Naive thymus-derived CD8-positive, alpha-beta T cell (primary cell): ENCODE measurements at regions not wholly inside any gene's neighbourhood (a gene's known extent, or its start where the extent isn't known, plus 50 kb on each side); places are given as distances from the start of the nearest gene placed in this dataset.
"Not testable (repeated sequence)": the region's sequence is repeated elsewhere in the genome, so short reads cannot be mapped to it uniquely, and the experiment has no call there.

Experiments used
- ATAC-seq, 2 donors: fragments of 150-1000 bp; cut with Tn5 transposase in 1 of 2; sonication (Bioruptor Pico), chemical (Tn5 transposase) in 1 of 2; 1 replicate in 1 of 2; 2 replicates in 1 of 2; pipeline ENCODE4 v1.10.0; 2021; ENCODE audit warnings: mild to moderate bottlenecking in 2 of 2, moderate library complexity in 2 of 2
- POLR2A ChIA-PET: fragments of 350-600 bp; sonication (Branson Sonifier 250); formaldehyde crosslinking; loops from one replicate; lab custom pipeline; 2021; ENCODE audit warnings: antibody characterized with exemption; lab: Charles Lee
- DNase-seq, 10 donors: peaks; one replicate each; pipeline versions ENCODE4 v3.0.0 to v3.0.0-alpha.2; 2020 to 2022
- H3K27ac Mint-ChIP-seq, 10 donors: one replicate each; pipeline ENCODE4 v1.8.0; 2020 to 2022; ENCODE audit warnings: mild to moderate bottlenecking in 10 of 10, mixed read lengths in 10 of 10, moderate library complexity in 4 of 10, inconsistent platforms in 1 of 10
- H3K27me3 Mint-ChIP-seq, 5 donors: one replicate each; pipeline ENCODE4 v1.8.0; 2021 to 2022; ENCODE audit warnings: mixed read lengths in 5 of 5
- H3K36me3 Mint-ChIP-seq, 3 donors: one replicate each; pipeline ENCODE4 v1.8.0; 2020 to 2022; ENCODE audit warnings: mixed read lengths in 3 of 3, mild to moderate bottlenecking in 2 of 3, inconsistent platforms in 1 of 3
- H3K4me1 Mint-ChIP-seq, 4 donors: one replicate each; pipeline ENCODE4 v1.8.0; 2021 to 2022; ENCODE audit warnings: mixed read lengths in 4 of 4
- H3K4me3 Mint-ChIP-seq, 10 donors: one replicate each; pipeline ENCODE4 v1.8.0; 2020 to 2022; ENCODE audit warnings: mild to moderate bottlenecking in 10 of 10, mixed read lengths in 10 of 10, moderate library complexity in 6 of 10, inconsistent platforms in 1 of 10
- H3K9me3 Mint-ChIP-seq, 9 donors: one replicate each; pipeline ENCODE4 v1.8.0; 2020 to 2022; ENCODE audit warnings: mixed read lengths in 9 of 9, mild to moderate bottlenecking in 3 of 9, inconsistent platforms in 1 of 9, moderate library complexity in 1 of 9

DNA sequence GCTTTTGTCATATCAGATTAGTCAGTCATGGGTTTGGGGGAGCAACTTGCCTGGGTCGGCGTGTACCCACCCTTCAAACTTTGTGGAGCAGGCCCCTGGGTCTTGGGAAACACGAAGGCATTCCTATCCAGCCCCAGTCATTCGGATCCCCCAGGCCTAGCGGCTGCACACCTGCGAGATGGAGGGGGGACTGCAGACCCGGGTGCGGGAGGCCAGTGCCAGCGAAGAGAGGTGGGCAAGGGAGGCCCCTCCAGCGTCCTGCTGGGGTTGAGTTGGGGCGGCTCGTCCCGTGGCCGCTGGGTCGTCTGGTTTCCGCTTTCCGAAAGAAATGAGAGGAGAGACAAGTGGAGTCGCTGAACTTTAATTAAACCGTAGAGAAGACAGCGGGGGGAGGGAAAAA is 112.2 kb upstream of the FOXD4L5 start:
- Mint-ChIP-seq H3K9me3 (peaks cover 0 to 49% (median 18%) of the 10 kb centered on the region in 9 donors), H3K36me3 (peaks cover 0 to 11% (median 0%) of the 10 kb centered on the region in 3 donors)
- ATAC-seq, H3K27ac Mint-ChIP-seq, POLR2A ChIA-PET, H3K4me1 Mint-ChIP-seq, H3K4me3 Mint-ChIP-seq, DNase-seq, H3K27me3 Mint-ChIP-seq: not testable (repeated sequence)

DNA sequence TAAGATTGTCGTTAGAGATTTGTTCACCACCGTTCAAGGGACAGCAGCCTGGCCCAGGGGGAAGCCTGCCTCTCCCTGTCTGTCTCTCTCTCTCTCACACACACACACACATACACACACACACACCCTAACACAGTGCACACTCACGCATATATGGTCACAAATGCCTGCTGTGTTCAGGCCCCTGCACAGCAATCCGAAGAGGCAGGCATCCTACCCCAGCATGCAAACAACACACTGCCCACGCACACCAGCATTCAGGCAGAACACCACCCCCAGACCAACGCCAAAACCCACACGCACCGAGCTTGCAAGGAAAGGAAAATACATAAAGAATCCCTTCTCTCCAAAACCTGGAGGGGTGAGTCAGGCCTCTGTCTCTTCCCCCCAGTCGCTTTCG is 111.6 kb upstream of the FOXD4L5 start:
- DNase-seq, H3K4me3 Mint-ChIP-seq, H3K4me1 Mint-ChIP-seq, POLR2A ChIA-PET, H3K27me3 Mint-ChIP-seq, ATAC-seq: not testable (repeated sequence)
- Mint-ChIP-seq H3K9me3 (peaks cover 0 to 45% (median 18%) of the 10 kb centered on the region in 9 donors), H3K36me3 (peaks cover 0 to 11% (median 0%) of the 10 kb centered on the region in 3 donors), H3K27ac (peak overlapping the region in 1 of 10 donors; percentile 64)

DNA sequence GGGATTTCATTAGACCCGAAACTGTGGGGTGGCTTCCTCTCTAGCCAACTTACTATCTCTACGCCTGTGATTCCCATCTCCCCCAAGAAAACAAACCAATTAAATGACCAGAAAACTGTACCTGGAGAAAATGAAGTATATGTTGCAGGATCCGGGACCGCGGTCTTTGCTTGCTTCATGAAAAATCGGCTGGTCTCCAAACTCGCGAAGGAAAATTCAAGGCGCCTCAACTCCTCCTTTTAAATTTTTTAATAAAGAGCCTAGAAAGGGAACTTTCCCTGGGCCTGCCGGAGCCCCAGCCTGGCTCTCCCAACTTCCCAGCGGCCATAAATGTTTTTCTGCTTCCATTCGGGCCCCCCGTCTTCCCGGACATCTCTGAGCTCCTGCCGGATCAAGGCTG is 110.8 kb upstream of the FOXD4L5 start:
- H3K27me3 Mint-ChIP-seq, POLR2A ChIA-PET, DNase-seq, H3K4me3 Mint-ChIP-seq, H3K27ac Mint-ChIP-seq, H3K4me1 Mint-ChIP-seq, ATAC-seq: not testable (repeated sequence)
- H3K36me3 Mint-ChIP-seq, result peaks cover 0 to 11% (median 0%) of the 10 kb centered on the region in 3 donors
- H3K9me3 Mint-ChIP-seq, result peaks cover 0 to 51% (median 20%) of the 10 kb centered on the region in 9 donors

DNA sequence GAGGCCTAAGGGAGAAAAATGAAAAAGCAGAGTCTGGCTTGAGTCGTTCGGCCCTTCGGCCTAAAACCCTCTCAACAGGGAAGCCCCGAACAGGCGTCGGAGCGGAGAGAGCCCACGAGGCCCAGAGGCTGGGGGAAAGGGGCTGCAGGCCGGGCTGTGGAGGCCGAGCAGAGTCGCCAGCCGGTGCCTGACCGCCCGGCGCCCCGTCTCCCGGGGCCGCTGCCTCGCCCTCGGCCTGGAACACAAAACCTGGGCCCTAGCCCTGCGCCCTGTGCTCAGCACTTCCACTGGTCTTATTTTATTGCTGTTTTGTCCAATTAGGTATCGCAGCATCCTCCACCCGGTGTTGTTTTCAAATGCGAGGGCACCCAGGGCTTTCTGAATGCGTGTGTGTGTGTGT is 110.1 kb upstream of the FOXD4L5 start:
- peaks cover 0 to 11% (median 0%) of the 10 kb centered on the region in 3 donors for H3K36me3 Mint-ChIP-seq
- H3K4me1 Mint-ChIP-seq, H3K4me3 Mint-ChIP-seq, H3K27ac Mint-ChIP-seq, POLR2A ChIA-PET, H3K27me3 Mint-ChIP-seq, DNase-seq, ATAC-seq: not testable (repeated sequence)
- H3K9me3 Mint-ChIP-seq, result peaks cover 0 to 47% (median 18%) of the 10 kb centered on the region in 9 donors

DNA sequence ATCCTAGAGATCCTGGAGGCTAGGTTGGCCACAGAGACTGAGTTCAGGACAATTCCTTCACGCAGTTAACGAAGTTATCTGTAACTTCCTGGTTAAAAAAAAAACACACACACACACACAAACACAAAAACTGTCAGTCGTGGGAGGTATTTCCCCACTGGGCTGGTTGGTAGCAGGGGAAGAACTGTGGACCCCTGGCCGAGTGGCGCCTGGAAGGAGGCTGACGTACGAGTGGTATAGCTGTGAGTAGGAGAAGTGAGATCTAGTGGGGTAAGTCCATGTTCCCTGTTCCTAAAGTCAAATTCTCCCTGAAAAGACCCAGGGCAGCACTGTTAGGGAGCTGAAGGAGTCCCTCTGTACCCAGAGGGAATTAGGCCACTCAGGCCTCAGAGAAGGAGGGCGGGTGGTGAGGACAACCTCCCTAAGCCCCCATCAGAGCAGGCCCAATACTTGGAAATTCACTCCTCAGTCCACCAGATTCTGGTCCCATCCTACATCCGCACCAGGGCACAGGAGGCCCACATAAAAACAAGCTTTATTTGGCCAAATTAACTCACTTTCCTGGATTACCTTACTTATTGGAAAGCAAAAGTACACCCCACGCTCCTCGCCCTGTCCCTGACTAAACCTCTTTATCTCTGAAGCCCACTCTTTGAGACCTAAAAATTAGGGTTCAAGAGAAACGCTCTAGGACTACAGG is 108.3 kb upstream of the FOXD4L5 start:
- Mint-ChIP-seq H3K9me3 (peaks cover 0 to 45% (median 19%) of the 10 kb centered on the region in 9 donors), H3K36me3 (peaks cover 0 to 16% (median 0%) of the 10 kb centered on the region in 3 donors)
- H3K27ac Mint-ChIP-seq, H3K4me1 Mint-ChIP-seq, ATAC-seq, H3K4me3 Mint-ChIP-seq, DNase-seq, H3K27me3 Mint-ChIP-seq, POLR2A ChIA-PET: not testable (repeated sequence)

DNA sequence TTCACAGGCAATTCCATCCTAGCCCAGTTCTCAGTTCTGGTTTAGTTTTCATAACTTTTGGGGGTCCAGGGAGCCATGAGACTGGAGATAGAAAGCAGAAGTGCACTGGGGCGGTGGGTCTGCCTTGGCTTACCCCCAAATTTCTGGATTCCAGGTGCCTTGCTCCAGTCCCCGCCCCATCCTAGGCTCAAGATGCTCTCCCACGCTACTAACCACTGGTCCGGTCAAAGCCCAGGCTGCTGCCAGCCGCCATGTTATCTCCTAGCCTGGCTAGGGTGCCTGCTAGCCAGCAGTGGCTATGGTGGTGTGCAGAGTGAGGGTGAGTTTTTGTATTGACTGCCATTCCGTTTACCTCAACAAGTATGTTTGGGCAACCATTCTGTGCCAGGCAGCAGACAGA is 107.6 kb upstream of the FOXD4L5 start:
- H3K4me3 Mint-ChIP-seq, ATAC-seq, POLR2A ChIA-PET, H3K27me3 Mint-ChIP-seq, H3K4me1 Mint-ChIP-seq, DNase-seq, H3K27ac Mint-ChIP-seq: not testable (repeated sequence)
- peaks cover 0 to 47% (median 16%) of the 10 kb centered on the region in 9 donors for H3K9me3 Mint-ChIP-seq
- H3K36me3 Mint-ChIP-seq, result peaks cover 0 to 16% (median 0%) of the 10 kb centered on the region in 3 donors

DNA sequence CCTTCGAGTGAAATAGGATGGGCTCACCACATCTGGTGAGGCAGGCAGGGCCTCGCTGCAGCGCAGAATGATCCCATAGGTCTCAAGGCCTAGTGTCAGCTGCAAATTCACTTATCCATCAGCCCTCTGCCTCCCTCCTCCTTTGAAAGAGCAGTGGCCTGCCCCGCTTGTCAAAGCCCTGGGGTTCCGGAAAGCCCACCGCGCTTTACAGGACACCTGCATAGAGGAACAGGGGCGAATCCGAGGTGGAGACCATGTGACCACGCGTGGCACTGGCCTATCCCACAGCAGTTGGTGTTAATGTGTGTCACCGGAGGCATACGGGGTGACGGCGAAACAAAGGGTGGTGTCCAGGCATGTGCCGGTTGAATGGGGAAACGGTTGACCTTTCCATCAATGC is 104.7 kb upstream of the FOXD4L5 start:
- peak in 4 of 10 donors; percentile 14 to 76 (median 34) for DNase-seq

DNA sequence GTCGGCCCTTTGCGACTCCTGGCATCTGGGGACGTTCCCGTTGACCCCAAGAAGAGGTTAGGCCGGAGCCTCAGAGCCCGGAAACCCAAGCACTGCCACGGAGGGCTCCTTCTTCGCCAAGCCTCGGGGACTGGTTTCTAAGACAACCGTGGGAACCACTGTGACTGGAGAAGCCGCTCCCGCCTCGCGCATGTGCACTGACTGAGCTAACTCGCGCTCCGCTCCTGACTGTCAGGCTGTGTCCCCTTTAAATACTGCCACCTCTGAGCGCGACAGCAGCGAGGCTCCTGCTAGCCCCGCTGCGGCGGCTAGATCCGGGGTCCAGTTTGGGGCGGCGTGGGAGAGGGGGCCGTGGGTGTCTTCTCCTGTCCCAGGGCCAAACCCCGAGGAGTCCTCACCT is 104.2 kb upstream of the FOXD4L5 start:
- POLR2A ChIA-PET, H3K27ac Mint-ChIP-seq, H3K4me1 Mint-ChIP-seq, H3K27me3 Mint-ChIP-seq, H3K4me3 Mint-ChIP-seq, ATAC-seq, DNase-seq: not testable (repeated sequence)
- peaks cover 0 to 45% (median 12%) of the 10 kb centered on the region in 9 donors for H3K9me3 Mint-ChIP-seq
- peaks cover 0 to 16% (median 2%) of the 10 kb centered on the region in 3 donors for H3K36me3 Mint-ChIP-seq

More for the DNA sequence above, 104.7 kb upstream of the FOXD4L5 start:
- POLR2A ChIA-PET, H3K27me3 Mint-ChIP-seq, H3K4me3 Mint-ChIP-seq, H3K27ac Mint-ChIP-seq, ATAC-seq, H3K4me1 Mint-ChIP-seq: not testable (repeated sequence)
- peaks cover 0 to 16% (median 2%) of the 10 kb centered on the region in 3 donors for H3K36me3 Mint-ChIP-seq
- H3K9me3 Mint-ChIP-seq, result peaks cover 0 to 43% (median 12%) of the 10 kb centered on the region in 9 donors

DNA sequence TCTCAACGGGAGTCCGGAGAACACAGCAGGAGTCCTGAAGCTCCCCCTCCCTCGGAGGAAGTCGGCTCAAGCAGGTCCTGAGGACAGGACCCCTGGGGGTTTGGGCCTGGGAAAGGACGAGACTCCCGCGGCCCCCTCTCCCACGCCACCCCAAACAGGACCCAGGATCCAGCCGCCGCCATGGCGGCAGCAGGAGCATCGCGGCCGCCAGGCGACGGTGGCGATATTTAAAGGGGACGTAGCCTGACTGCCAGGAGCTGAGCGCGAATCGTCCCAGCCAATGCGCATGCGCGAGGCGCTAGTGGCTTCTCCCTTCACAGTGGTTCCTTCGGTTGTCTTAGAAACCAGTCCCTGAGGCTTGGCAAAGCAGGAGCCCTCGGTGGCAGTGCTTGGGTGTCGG is 101.7 kb upstream of the FOXD4L5 start:
- POLR2A ChIA-PET, H3K4me1 Mint-ChIP-seq, H3K27me3 Mint-ChIP-seq: not testable (repeated sequence)
- ATAC-seq, result peak; percentile 70 to 88
- Mint-ChIP-seq H3K27ac (peak overlapping the region in 1 of 10 donors; percentile 59), H3K36me3 (peaks cover 0 to 16% (median 2%) of the 10 kb centered on the region in 3 donors), H3K9me3 (peaks cover 0 to 47% (median 14%) of the 10 kb centered on the region in 9 donors), H3K4me3 (peak overlapping the region in 7 of 10 donors; percentile 22 to 69 (median 55))
- DNase-seq, result peak; percentile 38 to 85 (median 64)

DNA sequence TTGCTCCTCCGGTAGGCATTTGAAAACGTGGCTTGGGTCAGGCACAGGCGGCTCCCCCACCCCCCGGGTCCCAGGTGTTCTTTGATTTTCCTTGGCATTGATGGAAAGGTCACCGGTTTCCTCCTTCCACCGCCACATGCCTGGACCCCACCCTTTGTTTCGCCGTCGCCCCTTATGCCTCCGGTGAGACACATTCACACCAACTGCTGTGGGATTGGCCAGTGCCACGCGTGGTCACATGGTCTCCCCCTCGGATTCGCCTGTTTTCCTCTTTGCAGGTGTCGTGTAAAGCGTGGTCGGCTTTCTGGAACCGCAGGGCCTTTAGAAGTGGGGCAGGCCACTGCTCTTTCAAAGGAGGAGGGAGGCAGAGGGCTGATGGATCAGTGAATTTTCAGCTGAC is 101.2 kb upstream of the FOXD4L5 start:
- H3K36me3 Mint-ChIP-seq, result peaks cover 0 to 16% (median 2%) of the 10 kb centered on the region in 3 donors
- DNase-seq, result peak in 1 of 10 donors; percentile 3
- H3K4me1 Mint-ChIP-seq, H3K27me3 Mint-ChIP-seq, H3K4me3 Mint-ChIP-seq, ATAC-seq, POLR2A ChIA-PET: not testable (repeated sequence)
- H3K9me3 Mint-ChIP-seq, result peaks cover 0 to 44% (median 14%) of the 10 kb centered on the region in 9 donors
- H3K27ac Mint-ChIP-seq, result peak overlapping the region in 1 of 10 donors; percentile 24

DNA sequence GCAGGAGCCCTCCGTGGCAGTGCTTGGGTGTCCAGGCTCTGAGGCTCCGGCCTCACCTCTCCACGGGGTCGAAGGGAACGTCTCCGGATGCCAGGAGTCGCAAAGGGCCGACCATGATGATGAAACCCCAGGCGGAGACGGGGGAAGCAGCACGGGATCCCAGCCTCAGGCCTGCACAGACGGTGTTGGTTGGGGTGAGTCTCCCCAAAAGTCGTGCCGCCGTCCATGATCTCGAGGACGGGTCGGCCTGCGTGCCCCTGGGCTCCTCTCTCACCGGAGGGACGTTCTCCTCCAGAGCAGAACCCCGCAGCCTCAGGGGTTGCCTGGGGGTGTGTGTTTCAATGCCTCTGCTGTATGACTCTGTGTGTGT is 100.6 kb upstream of the FOXD4L5 start:
- POLR2A ChIA-PET, H3K27me3 Mint-ChIP-seq, ATAC-seq, DNase-seq, H3K4me3 Mint-ChIP-seq, H3K27ac Mint-ChIP-seq, H3K4me1 Mint-ChIP-seq: not testable (repeated sequence)
- Mint-ChIP-seq H3K9me3 (peaks cover 0 to 40% (median 14%) of the 10 kb centered on the region in 9 donors), H3K36me3 (peaks cover 0 to 16% (median 2%) of the 10 kb centered on the region in 3 donors)

DNA sequence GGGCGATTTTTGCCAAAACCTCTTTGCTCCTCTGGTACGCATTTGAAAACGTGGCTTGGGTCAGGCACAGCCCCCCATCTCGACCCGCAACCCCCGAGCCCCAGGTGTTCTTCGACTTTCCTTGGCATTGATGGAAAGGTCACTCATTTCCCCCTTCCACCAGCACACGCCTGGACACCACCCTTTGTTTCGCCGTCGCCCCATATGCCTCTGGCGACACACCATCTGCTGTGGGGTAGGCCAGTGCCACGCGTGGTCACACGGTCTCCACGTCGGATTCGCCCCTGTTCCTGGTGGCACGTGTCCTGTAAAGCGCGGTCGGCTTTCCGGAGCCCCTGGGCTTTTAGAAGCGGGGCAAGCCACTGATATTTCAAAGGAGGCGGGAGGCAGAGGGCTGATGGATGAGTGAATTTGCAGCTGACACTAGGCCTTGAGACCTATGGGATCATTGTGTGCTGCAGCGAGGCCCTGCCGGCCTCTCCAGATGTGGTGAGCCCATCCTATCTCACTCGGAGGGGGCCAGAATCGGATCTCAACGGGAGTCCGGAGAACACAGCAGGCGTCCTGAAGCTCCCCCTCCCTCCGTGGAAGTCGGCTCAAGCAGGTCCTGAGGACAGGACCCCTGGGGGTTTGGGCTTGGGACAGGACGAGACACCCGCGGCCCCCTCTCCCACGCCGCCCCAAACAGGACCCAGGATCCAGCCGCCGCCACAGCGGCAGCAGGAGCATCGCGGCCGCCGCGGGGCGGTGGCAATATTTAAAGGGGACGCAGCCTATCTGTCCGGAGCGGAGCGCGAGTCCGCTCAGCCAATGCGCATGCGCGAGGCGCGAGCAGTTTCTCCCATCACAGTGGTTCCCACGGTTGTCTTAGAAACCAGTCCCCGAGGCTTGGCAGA is 100.0 kb upstream of the FOXD4L5 start:
- Mint-ChIP-seq H3K9me3 (peaks cover 0 to 40% (median 14%) of the 10 kb centered on the region in 9 donors), H3K36me3 (peaks cover 0 to 16% (median 2%) of the 10 kb centered on the region in 3 donors)
- H3K27ac Mint-ChIP-seq, ATAC-seq, H3K4me3 Mint-ChIP-seq, H3K27me3 Mint-ChIP-seq, H3K4me1 Mint-ChIP-seq, POLR2A ChIA-PET, DNase-seq: not testable (repeated sequence)
